ENCODE measurements at regions not wholly inside any gene's neighbourhood (a gene's known extent, or its start where the extent isn't known, plus 50 kb on each side); places are given as distances from the start of the nearest gene placed in this dataset.
"Not testable (repeated sequence)": the region's sequence is repeated elsewhere in the genome, so short reads cannot be mapped to it uniquely, and the experiment has no call there.

- H3K9me3 ChIP-seq (ENCODE audit: control insufficient read depth, insufficient read depth, low read length), result peaks cover 84% of the 10 kb centered on the region
- H3K9ac ChIP-seq (ENCODE audit: low read depth, low read length); H3K27me3 ChIP-seq (ENCODE audit: control insufficient read depth, insufficient read depth, low read length); H3K4me1 ChIP-seq (ENCODE audit: control insufficient read depth, insufficient read depth, low read length); H3K27ac ChIP-seq (ENCODE audit: low read depth, low read length); H3K36me3 ChIP-seq (ENCODE audit: control insufficient read depth, insufficient read depth, low read length); H3K4me3 ChIP-seq (ENCODE audit: low read depth, low read length): not testable (repeated sequence)
Measured at GRCh38 chr14:106356643-106356930, 830.2 kb downstream of the TMEM121 start.

- H3K4me3 ChIP-seq (ENCODE audit: low read depth, low read length); H3K9ac ChIP-seq (ENCODE audit: low read depth, low read length); H3K4me1 ChIP-seq (ENCODE audit: control insufficient read depth, insufficient read depth, low read length); H3K27ac ChIP-seq (ENCODE audit: low read depth, low read length); H3K36me3 ChIP-seq (ENCODE audit: control insufficient read depth, insufficient read depth, low read length); H3K27me3 ChIP-seq (ENCODE audit: control insufficient read depth, insufficient read depth, low read length): not testable (repeated sequence)
- H3K9me3 ChIP-seq (ENCODE audit: control insufficient read depth, insufficient read depth, low read length), result peaks cover 68% of the 10 kb centered on the region
Measured at GRCh38 chr14:106359157-106359887, 832.9 kb downstream of the TMEM121 start.

- not testable (repeated sequence) for H3K4me1 ChIP-seq (ENCODE audit: control insufficient read depth, insufficient read depth, low read length); H3K36me3 ChIP-seq (ENCODE audit: control insufficient read depth, insufficient read depth, low read length)
Measured at GRCh38 chr14:106365371-106365770, 839.0 kb downstream of the TMEM121 start.

GRCh38 chr14:106365894-106366293 lies 839.5 kb downstream of the TMEM121 start:
- H3K9me3 ChIP-seq (ENCODE audit: control insufficient read depth, insufficient read depth, low read length), result peaks cover 61% of the 10 kb centered on the region
- not testable (repeated sequence) for H3K27me3 ChIP-seq (ENCODE audit: control insufficient read depth, insufficient read depth, low read length); H3K27ac ChIP-seq (ENCODE audit: low read depth, low read length); H3K36me3 ChIP-seq (ENCODE audit: control insufficient read depth, insufficient read depth, low read length); H3K4me1 ChIP-seq (ENCODE audit: control insufficient read depth, insufficient read depth, low read length); H3K9ac ChIP-seq (ENCODE audit: low read depth, low read length); H3K4me3 ChIP-seq (ENCODE audit: low read depth, low read length)

More at GRCh38 chr14:106365371-106365770, 839.0 kb downstream of the TMEM121 start:
- H3K27me3 ChIP-seq (ENCODE audit: control insufficient read depth, insufficient read depth, low read length); H3K9ac ChIP-seq (ENCODE audit: low read depth, low read length); H3K4me3 ChIP-seq (ENCODE audit: low read depth, low read length); H3K27ac ChIP-seq (ENCODE audit: low read depth, low read length): not testable (repeated sequence)
- H3K9me3 ChIP-seq (ENCODE audit: control insufficient read depth, insufficient read depth, low read length), result peaks cover 64% of the 10 kb centered on the region

- H3K4me1 ChIP-seq (ENCODE audit: control insufficient read depth, insufficient read depth, low read length); H3K4me3 ChIP-seq (ENCODE audit: low read depth, low read length); H3K27ac ChIP-seq (ENCODE audit: low read depth, low read length); H3K9ac ChIP-seq (ENCODE audit: low read depth, low read length); H3K36me3 ChIP-seq (ENCODE audit: control insufficient read depth, insufficient read depth, low read length); H3K27me3 ChIP-seq (ENCODE audit: control insufficient read depth, insufficient read depth, low read length): not testable (repeated sequence)
- H3K9me3 ChIP-seq (ENCODE audit: control insufficient read depth, insufficient read depth, low read length), result peaks cover 65% of the 10 kb centered on the region
Measured at GRCh38 chr14:106366971-106367370, 840.6 kb downstream of the TMEM121 start.

GRCh38 chr14:106369456-106369855 lies 843.1 kb downstream of the TMEM121 start:
- H3K36me3 ChIP-seq (ENCODE audit: control insufficient read depth, insufficient read depth, low read length); H3K9ac ChIP-seq (ENCODE audit: low read depth, low read length): not testable (repeated sequence)
- H3K9me3 ChIP-seq (ENCODE audit: control insufficient read depth, insufficient read depth, low read length), result peaks cover 79% of the 10 kb centered on the region

GRCh38 chr14:106372870-106373652 lies 846.7 kb downstream of the TMEM121 start:
- Histone ChIP-seq H3K9ac (ENCODE audit: low read depth, low read length) (no peak overlapping the region), H3K27me3 (ENCODE audit: control insufficient read depth, insufficient read depth, low read length) (no peaks in the 10 kb centered on the region), H3K9me3 (ENCODE audit: control insufficient read depth, insufficient read depth, low read length) (peaks cover 89% of the 10 kb centered on the region), H3K27ac (ENCODE audit: low read depth, low read length) (no peak overlapping the region), H3K4me3 (ENCODE audit: low read depth, low read length) (no peak overlapping the region), H3K4me1 (ENCODE audit: control insufficient read depth, insufficient read depth, low read length) (no peaks in the 10 kb centered on the region), H3K36me3 (ENCODE audit: control insufficient read depth, insufficient read depth, low read length) (no peaks in the 10 kb centered on the region)

More at GRCh38 chr14:106369456-106369855, 843.1 kb downstream of the TMEM121 start:
- not testable (repeated sequence) for H3K27me3 ChIP-seq (ENCODE audit: control insufficient read depth, insufficient read depth, low read length); H3K4me1 ChIP-seq (ENCODE audit: control insufficient read depth, insufficient read depth, low read length); H3K27ac ChIP-seq (ENCODE audit: low read depth, low read length); H3K4me3 ChIP-seq (ENCODE audit: low read depth, low read length)

GRCh38 chr14:106373653-106374110 lies 847.3 kb downstream of the TMEM121 start:
- not testable (repeated sequence) for H3K4me1 ChIP-seq (ENCODE audit: control insufficient read depth, insufficient read depth, low read length); H3K4me3 ChIP-seq (ENCODE audit: low read depth, low read length); H3K27ac ChIP-seq (ENCODE audit: low read depth, low read length); H3K36me3 ChIP-seq (ENCODE audit: control insufficient read depth, insufficient read depth, low read length); H3K27me3 ChIP-seq (ENCODE audit: control insufficient read depth, insufficient read depth, low read length); H3K9ac ChIP-seq (ENCODE audit: low read depth, low read length)
- H3K9me3 ChIP-seq (ENCODE audit: control insufficient read depth, insufficient read depth, low read length), result peaks cover 89% of the 10 kb centered on the region

- Histone ChIP-seq H3K9me3 (ENCODE audit: control insufficient read depth, insufficient read depth, low read length) (peaks cover 96% of the 10 kb centered on the region), H3K36me3 (ENCODE audit: control insufficient read depth, insufficient read depth, low read length) (no peaks in the 10 kb centered on the region), H3K27me3 (ENCODE audit: control insufficient read depth, insufficient read depth, low read length) (no peaks in the 10 kb centered on the region), H3K27ac (ENCODE audit: low read depth, low read length) (no peak overlapping the region), H3K4me1 (ENCODE audit: control insufficient read depth, insufficient read depth, low read length) (no peaks in the 10 kb centered on the region), H3K9ac (ENCODE audit: low read depth, low read length) (no peak overlapping the region), H3K4me3 (ENCODE audit: low read depth, low read length) (no peak overlapping the region)
Measured at GRCh38 chr14:106377432-106377831, 851.0 kb downstream of the TMEM121 start.

- H3K4me3 ChIP-seq (ENCODE audit: low read depth, low read length), result no peak overlapping the region
- H3K4me1 ChIP-seq (ENCODE audit: control insufficient read depth, insufficient read depth, low read length), result no peaks in the 10 kb centered on the region
- peaks cover 96% of the 10 kb centered on the region for H3K9me3 ChIP-seq (ENCODE audit: control insufficient read depth, insufficient read depth, low read length)
- no peaks in the 10 kb centered on the region for H3K36me3 ChIP-seq (ENCODE audit: control insufficient read depth, insufficient read depth, low read length)
- H3K27me3 ChIP-seq (ENCODE audit: control insufficient read depth, insufficient read depth, low read length), result no peaks in the 10 kb centered on the region
- no peak overlapping the region for H3K27ac ChIP-seq (ENCODE audit: low read depth, low read length)
- H3K9ac ChIP-seq (ENCODE audit: low read depth, low read length), result no peak overlapping the region
Measured at GRCh38 chr14:106378191-106378590, 851.8 kb downstream of the TMEM121 start.

GRCh38 chr14:106380740-106381139 lies 854.4 kb downstream of the TMEM121 start:
- peaks cover 92% of the 10 kb centered on the region for H3K9me3 ChIP-seq (ENCODE audit: control insufficient read depth, insufficient read depth, low read length)
- H3K27ac ChIP-seq (ENCODE audit: low read depth, low read length), result no peak overlapping the region
- H3K4me1 ChIP-seq (ENCODE audit: control insufficient read depth, insufficient read depth, low read length), result no peaks in the 10 kb centered on the region
- H3K36me3 ChIP-seq (ENCODE audit: control insufficient read depth, insufficient read depth, low read length), result no peaks in the 10 kb centered on the region
- no peak overlapping the region for H3K4me3 ChIP-seq (ENCODE audit: low read depth, low read length)
- H3K9ac ChIP-seq (ENCODE audit: low read depth, low read length), result no peak overlapping the region
- no peaks in the 10 kb centered on the region for H3K27me3 ChIP-seq (ENCODE audit: control insufficient read depth, insufficient read depth, low read length)
